Dedifferentiated amniotic fluid mesenchymal stem cell (primary cell): ENCODE measurements at regions not wholly inside any gene's neighbourhood (a gene's known extent, or its start where the extent isn't known, plus 50 kb on each side); places are given as distances from the start of the nearest gene placed in this dataset.

Experiments used
- DNase-seq: peaks from one replicate; pipeline ENCODE4 v3.0.0-alpha.2; 2016; ENCODE audit errors: extremely low spot score

GRCh38 chr5:167626341-167627123, 664.9 kb upstream of the WWC1 start:
- DNase-seq: no peak

- no peak for DNase-seq
These were observed 661.8 kb upstream of the WWC1 start for GRCh38 chr5:167629634-167630033.

- DNase-seq: no peak
These were observed 660.3 kb upstream of the WWC1 start for GRCh38 chr5:167631191-167631590.

- DNase-seq: no peak
These were observed 658.3 kb upstream of the WWC1 start for GRCh38 chr5:167633114-167633513.

- DNase-seq: peak; percentile 59
These were observed 657.5 kb upstream of the WWC1 start for GRCh38 chr5:167633931-167634341.

- DNase-seq: no peak
These were observed 657.0 kb upstream of the WWC1 start for GRCh38 chr5:167634432-167634831.

- DNase-seq: no peak
These were observed 652.6 kb upstream of the WWC1 start for GRCh38 chr5:167638816-167639215.

GRCh38 chr5:167639273-167639672, 652.2 kb upstream of the WWC1 start:
- no peak for DNase-seq

GRCh38 chr5:167639766-167640165, 651.7 kb upstream of the WWC1 start:
- DNase-seq: no peak

- no peak for DNase-seq
These were observed 649.3 kb upstream of the WWC1 start for GRCh38 chr5:167642181-167642580.

GRCh38 chr5:167642779-167643517, 648.5 kb upstream of the WWC1 start:
- peak; percentile 90 for DNase-seq

- DNase-seq: no peak
These were observed 647.7 kb upstream of the WWC1 start for GRCh38 chr5:167643631-167644280.

- DNase-seq: no peak
These were observed 646.8 kb upstream of the WWC1 start for GRCh38 chr5:167644619-167645018.

GRCh38 chr5:167649471-167649870, 642.0 kb upstream of the WWC1 start:
- no peak for DNase-seq

GRCh38 chr5:167652690-167653089, 638.8 kb upstream of the WWC1 start:
- no peak for DNase-seq

- DNase-seq: peak; percentile 59
These were observed 637.8 kb upstream of the WWC1 start for GRCh38 chr5:167653645-167654106.

- no peak for DNase-seq
These were observed 634.4 kb upstream of the WWC1 start for GRCh38 chr5:167657016-167657415.

- no peak for DNase-seq
These were observed 632.6 kb upstream of the WWC1 start for GRCh38 chr5:167658889-167659288.

- no peak for DNase-seq
These were observed 629.8 kb upstream of the WWC1 start for GRCh38 chr5:167661605-167662004.

GRCh38 chr5:167664222-167664804, 627.1 kb upstream of the WWC1 start:
- DNase-seq: no peak

GRCh38 chr5:167665841-167666375, 625.5 kb upstream of the WWC1 start:
- no peak for DNase-seq

GRCh38 chr5:167671176-167671575, 620.3 kb upstream of the WWC1 start:
- DNase-seq: no peak
